DOHH2 (cell line): ENCODE measurements at regions not wholly inside any gene's neighbourhood (a gene's known extent, or its start where the extent isn't known, plus 50 kb on each side); places are given as distances from the start of the nearest gene placed in this dataset.

Experiments used
- H3F3A ChIP-seq: fragments of 200-600 bp; sonication (generic), shearing (Covaris generic); 2 replicates; pipeline ENCODE4 v1.6.0; 2016; ENCODE audit warnings: antibody characterized with exemption, mild to moderate bottlenecking; ENCODE audit not compliant: control insufficient read depth, insufficient read depth
- H3K27ac ChIP-seq: fragments of 200-600 bp; sonication (generic); 2 replicates; pipeline ENCODE4 v1.5.1; 2014; ENCODE audit warnings: low read depth, mild to moderate bottlenecking, low read length, moderate library complexity
- H3K27me3 ChIP-seq: fragments of 200-600 bp; sonication (generic); 2 replicates; pipeline ENCODE4 v1.6.1; 2014; ENCODE audit warnings: mild to moderate bottlenecking, low read length, mixed read lengths; ENCODE audit not compliant: control insufficient read depth
- H3K36me3 ChIP-seq: fragments of 200-600 bp; sonication (generic); 2 replicates; pipeline ENCODE4 v1.6.1; 2014; ENCODE audit warnings: mild to moderate bottlenecking, low read length, moderate library complexity, mixed read lengths; ENCODE audit not compliant: control insufficient read depth
- H3K4me1 ChIP-seq: fragments of 200-600 bp; sonication (generic); 2 replicates; pipeline ENCODE4 v1.6.1; 2014; ENCODE audit warnings: mild to moderate bottlenecking, low read length, mixed read lengths; ENCODE audit not compliant: control insufficient read depth
- H3K4me2 ChIP-seq: fragments of 200-600 bp; sonication (generic); 2 replicates; pipeline ENCODE4 v1.6.0; 2014; ENCODE audit warnings: mild to moderate bottlenecking, low read length, moderate library complexity
- H3K4me3 ChIP-seq: fragments of 200-600 bp; sonication (generic); 2 replicates; pipeline ENCODE4 v1.5.1; 2014; ENCODE audit warnings: mild to moderate bottlenecking, low read length, mixed read lengths
- H3K79me2 ChIP-seq: fragments of 200-600 bp; sonication (generic); 2 replicates; pipeline ENCODE4 v1.6.1; 2014; ENCODE audit warnings: mild to moderate bottlenecking, low read length, mixed read lengths; ENCODE audit not compliant: control insufficient read depth
- H3K9me2 ChIP-seq: fragments of 200-600 bp; sonication (generic); replicated peaks from 2 replicates; pipeline ENCODE4 v1.6.1; 2014; ENCODE audit warnings: mild to moderate bottlenecking, low read length, mixed read lengths; ENCODE audit not compliant: control insufficient read depth
- H3K9me3 ChIP-seq: fragments of 200-600 bp; sonication (generic); 2 replicates; pipeline ENCODE4 v1.6.1; 2014; ENCODE audit warnings: antibody characterized with exemption, low read length, mixed read lengths; ENCODE audit not compliant: control insufficient read depth, insufficient read depth
- H4K20me1 ChIP-seq: fragments of 200-600 bp; sonication (generic); 2 replicates; pipeline ENCODE4 v1.6.0; 2014; ENCODE audit warnings: low read depth, mild to moderate bottlenecking, antibody characterized with exemption, low read length, moderate library complexity; ENCODE audit not compliant: control insufficient read depth, insufficient read depth
- CTCF ChIP-seq: fragments of 200-600 bp; sonication (generic); IDR thresholded peaks from one replicate; pipeline ENCODE4 v1.5.1; 2014; ENCODE audit warnings: antibody characterized with exemption, mild to moderate bottlenecking, low read depth, low read length; ENCODE audit not compliant: poor library complexity, severe bottlenecking
- EZH2phosphoT487 ChIP-seq: fragments of 200-600 bp; sonication (generic); IDR thresholded peaks from 2 replicates; pipeline ENCODE4 v1.6.1; 2017; ENCODE audit warnings: borderline replicate concordance, mild to moderate bottlenecking, antibody characterized with exemption, low read length, moderate library complexity, mixed read lengths

DNA sequence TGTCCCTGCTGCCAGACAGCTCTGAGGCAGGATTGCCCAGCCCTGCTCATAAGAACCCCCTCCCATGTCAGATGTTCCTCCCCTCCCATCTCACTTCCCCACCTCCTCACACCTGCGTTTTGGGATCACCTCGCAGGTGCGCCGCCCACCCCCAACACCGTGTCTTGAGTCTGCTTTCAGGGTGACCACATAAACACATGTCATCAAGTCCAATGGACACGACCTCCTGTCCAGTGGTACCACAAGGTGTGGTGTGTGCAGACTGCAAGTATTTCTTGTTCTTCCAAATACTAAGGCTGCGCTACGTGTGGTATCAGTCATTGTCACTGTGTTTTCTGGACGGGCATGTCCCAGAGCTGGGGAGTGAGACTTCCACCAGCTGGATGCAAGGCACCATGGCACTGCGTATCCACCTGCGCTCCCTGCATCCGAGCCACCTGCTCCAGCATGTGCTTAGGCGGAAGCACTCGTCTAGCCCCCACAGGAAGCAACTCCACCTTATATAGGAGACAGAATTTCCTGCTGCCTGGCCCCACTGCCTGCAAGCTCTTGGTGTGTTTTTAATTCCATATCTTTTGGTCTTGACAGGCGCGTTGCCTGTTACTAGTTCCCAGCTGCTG, 119.7 kb upstream of the NXT1 start:
- Histone ChIP-seq H3K9me3 (no peaks in the 10 kb centered on the region), H3F3A (no peaks in the 10 kb centered on the region), H3K36me3 (no peaks in the 10 kb centered on the region), H3K27ac (no peak overlapping the region), H3K4me1 (no peaks in the 10 kb centered on the region), H3K4me2 (no peak overlapping the region), H3K9me2 (no peaks in the 10 kb centered on the region), H4K20me1 (no peaks in the 10 kb centered on the region), H3K79me2 (no peaks in the 10 kb centered on the region), H3K4me3 (no peak overlapping the region), H3K27me3 (no peaks in the 10 kb centered on the region)
- TF ChIP-seq CTCF = no peak
- TF ChIP-seq EZH2phosphoT487 = no peak

DNA sequence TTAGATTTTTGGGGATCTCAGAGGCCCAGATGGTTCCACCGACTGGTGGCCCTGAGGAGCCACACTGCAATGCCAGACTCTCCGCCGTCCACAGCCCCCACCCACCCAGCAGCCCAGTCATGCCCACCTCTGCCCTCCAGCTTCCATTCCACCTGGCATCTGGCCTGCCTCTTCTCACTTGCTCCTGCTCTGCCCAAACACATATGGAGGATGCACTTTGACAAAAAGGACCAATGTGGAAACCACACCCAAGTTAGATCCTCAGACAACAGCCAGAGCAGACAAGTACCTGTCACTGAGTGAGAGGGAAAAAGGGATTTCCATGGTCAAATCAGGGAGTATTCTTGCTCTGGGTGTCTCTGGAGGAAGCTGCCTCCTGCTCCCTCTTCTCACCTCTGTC, 120.6 kb upstream of the NXT1 start:
- H3K79me2 ChIP-seq = no peaks in the 10 kb centered on the region
- no peak overlapping the region for H3K27ac ChIP-seq
- H3K27me3 ChIP-seq = no peaks in the 10 kb centered on the region
- H3K36me3 ChIP-seq = no peaks in the 10 kb centered on the region
- H4K20me1 ChIP-seq = no peaks in the 10 kb centered on the region
- no peaks in the 10 kb centered on the region for H3F3A ChIP-seq
- TF ChIP-seq CTCF (no peak), EZH2phosphoT487 (no peak)
- H3K9me2 ChIP-seq = no peaks in the 10 kb centered on the region
- no peaks in the 10 kb centered on the region for H3K9me3 ChIP-seq
- no peak overlapping the region for H3K4me3 ChIP-seq
- no peaks in the 10 kb centered on the region for H3K4me1 ChIP-seq
- H3K4me2 ChIP-seq = no peak overlapping the region

GRCh38 chr20:23228912-23229311, 121.7 kb upstream of the NXT1 start:
- H4K20me1 ChIP-seq = no peaks in the 10 kb centered on the region
- no peaks in the 10 kb centered on the region for H3K4me1 ChIP-seq
- no peak overlapping the region for H3K4me3 ChIP-seq
- H3K9me2 ChIP-seq = no peaks in the 10 kb centered on the region
- H3F3A ChIP-seq = no peaks in the 10 kb centered on the region
- no peaks in the 10 kb centered on the region for H3K9me3 ChIP-seq
- no peaks in the 10 kb centered on the region for H3K36me3 ChIP-seq
- TF ChIP-seq CTCF (no peak), EZH2phosphoT487 (no peak)
- no peak overlapping the region for H3K4me2 ChIP-seq
- no peak overlapping the region for H3K27ac ChIP-seq
- no peaks in the 10 kb centered on the region for H3K79me2 ChIP-seq
- no peaks in the 10 kb centered on the region for H3K27me3 ChIP-seq
